Mucosa of gallbladder (tissue), 1 donor: ENCODE measurements at regions not wholly inside any gene's neighbourhood (a gene's known extent, or its start where the extent isn't known, plus 50 kb on each side); places are given as distances from the start of the nearest gene placed in this dataset.
"Not testable (repeated sequence)": the region's sequence is repeated elsewhere in the genome, so short reads cannot be mapped to it uniquely, and the experiment has no call there.

ENCODE experiments used
- DNase-seq: peaks from one replicate; pipeline ENCODE4 v3.0.0-alpha.2; 2020; ENCODE audit warnings: low spot score
- donor health status: DM: no; HTN: no; CAD: no.

- no peak for DNase-seq
Observed at GRCh38 chr15:39417366-39418134, 163.3 kb upstream of the THBS1 start.

- no peak for DNase-seq
Observed at GRCh38 chr15:39419651-39420050, 161.2 kb upstream of the THBS1 start.

DNA sequence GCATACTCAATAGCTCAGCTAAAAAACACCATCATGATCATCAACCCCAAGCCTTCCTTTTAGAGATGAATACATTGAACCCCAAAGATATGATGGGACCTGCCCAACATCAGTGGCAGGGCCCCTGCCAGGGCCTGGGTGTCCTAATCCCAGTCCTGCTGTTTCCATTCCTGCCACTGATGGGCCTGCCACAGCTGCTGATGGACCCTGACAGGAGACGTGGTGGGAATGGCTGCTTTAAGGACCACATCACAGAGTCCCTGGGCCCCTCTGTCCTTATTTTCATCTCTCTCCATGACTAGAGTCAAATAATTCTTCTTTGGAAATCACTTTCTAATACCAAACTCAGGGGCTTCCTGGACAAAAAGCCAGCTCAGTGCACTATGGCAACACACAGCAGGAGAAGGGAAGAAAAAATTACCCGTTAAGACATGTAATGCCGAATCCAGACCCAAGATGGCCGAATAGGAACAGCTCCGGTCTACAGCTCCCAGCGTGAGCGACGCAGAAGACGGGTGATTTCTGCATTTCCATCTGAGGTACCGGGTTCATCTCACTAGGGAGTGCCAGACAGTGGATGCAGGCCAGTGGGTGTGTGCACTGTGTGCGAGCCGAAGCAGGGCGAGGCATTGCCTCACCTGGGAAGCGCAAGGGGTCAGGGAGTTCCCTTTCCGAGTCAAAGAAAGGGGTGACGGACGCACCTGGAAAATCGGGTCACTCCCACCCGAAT, 160.6 kb upstream of the THBS1 start:
- DNase-seq, result not testable (repeated sequence)

DNA sequence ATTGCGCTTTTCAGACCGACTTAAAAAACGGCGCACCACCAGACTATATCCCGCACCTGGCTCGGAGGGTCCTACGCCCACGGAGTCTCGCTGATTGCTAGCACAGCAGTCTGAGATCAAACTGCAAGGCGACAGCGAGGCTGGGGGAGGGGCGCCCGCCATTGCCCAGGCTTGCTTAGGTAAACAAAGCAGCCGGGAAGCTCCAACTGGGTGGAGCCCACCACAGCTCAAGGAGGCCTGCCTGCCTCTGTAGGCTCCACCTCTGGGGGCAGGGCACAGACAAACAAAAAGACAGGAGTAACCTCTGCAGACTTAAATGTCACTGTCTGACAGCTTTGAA, 160.1 kb upstream of the THBS1 start:
- DNase-seq, result not testable (repeated sequence)

DNA sequence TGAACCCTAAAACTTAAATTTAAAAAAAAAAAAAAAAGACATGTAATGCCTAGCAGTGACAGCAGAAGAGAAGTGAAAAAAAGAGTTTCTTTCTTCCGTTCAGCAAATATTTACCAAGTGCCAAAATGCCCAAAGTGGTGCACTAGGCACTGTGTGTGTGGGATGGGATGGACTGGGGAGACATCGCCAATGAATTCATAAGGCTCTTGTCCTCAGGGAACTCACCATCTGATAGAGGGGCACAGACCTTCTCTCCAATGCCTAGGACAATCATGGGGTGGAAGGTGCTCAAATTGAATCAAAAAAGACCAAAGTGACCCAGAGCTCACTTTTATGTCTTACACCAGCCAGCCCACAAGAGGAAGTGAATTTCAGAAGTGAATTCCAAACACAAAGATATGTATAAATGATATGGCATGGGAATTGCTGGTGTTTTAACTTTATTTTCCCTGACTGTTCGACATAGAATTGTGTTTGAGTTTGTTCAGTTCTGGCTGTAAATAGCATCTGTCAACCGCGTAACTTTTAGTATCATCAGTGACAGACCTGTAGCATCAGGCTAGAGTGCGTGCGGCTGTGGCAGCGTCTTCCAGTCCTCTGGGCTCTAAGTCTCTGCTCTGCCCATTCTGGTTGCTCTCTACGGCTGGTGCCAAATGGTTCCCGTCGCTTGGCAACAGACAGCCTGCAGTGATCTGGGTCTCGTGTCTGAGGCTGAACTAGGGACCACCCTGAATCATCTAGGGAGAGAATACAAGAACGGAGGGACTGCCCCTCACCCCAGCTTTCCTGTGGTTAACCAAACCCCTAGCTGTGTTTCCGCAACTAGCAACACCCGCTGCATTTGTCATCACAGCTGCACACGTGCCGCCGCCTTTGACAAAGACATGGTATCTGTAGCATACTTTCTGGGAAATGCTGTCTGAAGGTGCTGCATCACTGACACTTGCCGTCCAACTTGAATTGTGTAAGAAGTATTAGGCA, 154.0 kb upstream of the THBS1 start:
- DNase-seq, result peak; percentile 29

GRCh38 chr15:39427705-39428104, 153.2 kb upstream of the THBS1 start:
- DNase-seq, result no peak

GRCh38 chr15:39429898-39430357, 151.0 kb upstream of the THBS1 start:
- no peak for DNase-seq

DNA sequence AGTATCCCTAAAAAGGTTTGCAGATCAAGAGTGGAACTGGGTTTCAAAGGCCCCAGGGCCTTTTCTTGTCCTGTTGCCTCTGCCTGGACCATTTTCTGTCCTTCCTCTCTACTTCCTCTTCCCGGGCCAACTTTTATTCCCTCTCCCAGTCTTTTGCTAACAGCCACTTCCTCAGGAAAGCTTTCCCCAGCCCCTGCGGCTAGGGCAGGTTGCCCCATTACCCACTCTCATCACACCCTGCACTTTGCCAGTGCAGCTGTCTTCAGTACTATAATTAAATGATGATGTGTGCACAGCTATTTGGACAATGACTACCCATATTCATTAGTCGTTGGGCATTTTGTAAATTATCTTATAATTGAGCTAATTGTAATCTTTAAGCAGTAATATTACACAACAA, 150.5 kb upstream of the THBS1 start:
- DNase-seq, result no peak

- DNase-seq, result no peak
Observed at GRCh38 chr15:39431376-39431775, 149.5 kb upstream of the THBS1 start.

GRCh38 chr15:39432026-39432425, 148.9 kb upstream of the THBS1 start:
- no peak for DNase-seq

GRCh38 chr15:39432912-39433348, 147.9 kb upstream of the THBS1 start:
- no peak for DNase-seq

- no peak for DNase-seq
Observed at GRCh38 chr15:39433376-39433775, 147.5 kb upstream of the THBS1 start.

DNA sequence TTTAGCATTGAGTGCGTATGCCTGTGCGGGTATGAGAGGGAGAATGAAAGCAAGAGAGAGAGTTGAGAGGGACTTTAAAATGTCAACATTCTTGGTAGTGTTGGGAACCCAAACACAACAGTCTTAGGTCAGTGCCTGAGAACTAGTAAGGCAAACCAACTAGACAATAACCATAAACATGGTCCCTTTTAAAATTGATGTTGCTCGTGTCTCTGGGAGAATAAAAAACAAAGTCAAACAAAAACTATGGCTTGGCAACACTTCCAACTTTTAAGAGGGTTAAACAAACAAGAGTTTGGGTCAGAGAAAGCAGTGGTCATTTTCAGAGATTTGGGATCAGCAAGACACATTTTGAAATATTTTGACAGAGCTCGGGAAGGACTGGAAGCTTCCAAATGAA, 146.7 kb upstream of the THBS1 start:
- no peak for DNase-seq

DNA sequence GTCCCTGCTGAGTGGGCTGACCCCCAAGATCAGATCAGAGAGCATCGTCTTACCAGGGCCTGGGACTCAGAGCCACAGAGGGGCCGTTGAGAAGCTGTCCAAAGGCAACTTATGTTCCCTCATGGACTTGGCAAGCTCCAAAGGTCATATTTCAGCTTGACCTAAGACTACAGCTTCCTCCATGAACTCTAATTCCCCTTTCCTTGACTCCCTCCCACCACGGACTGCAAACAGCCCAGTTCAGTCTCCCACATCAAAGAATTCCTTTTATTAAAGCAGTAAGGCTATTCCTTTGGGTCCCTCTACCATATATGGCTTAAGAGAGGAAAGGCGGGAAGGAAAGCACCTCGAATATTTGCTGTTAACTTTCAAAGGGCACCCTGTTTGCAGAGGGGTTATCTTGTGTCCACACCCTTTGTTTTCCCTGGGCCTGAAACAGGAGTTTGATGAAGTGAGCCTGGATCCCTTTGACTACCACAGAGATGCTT, 146.1 kb upstream of the THBS1 start:
- no peak for DNase-seq

DNA sequence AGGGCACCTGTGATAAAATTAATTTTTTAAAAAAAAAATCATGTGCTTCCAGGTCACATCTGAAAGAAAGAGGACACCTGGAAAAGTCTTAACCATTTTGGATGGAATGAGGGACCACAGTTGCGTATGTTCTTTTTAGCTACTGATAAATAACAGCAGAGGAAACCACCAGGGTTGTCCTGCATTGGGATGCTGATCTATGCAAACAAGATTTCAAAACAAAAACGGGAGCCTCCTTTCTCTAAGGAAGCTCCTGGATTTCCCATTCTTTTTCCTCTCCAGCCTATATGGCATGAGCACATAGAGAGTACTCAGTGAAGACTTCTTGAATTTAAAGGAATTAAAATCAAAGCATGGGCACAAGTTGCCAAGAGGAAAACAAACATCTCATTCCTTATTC, 145.6 kb upstream of the THBS1 start:
- no peak for DNase-seq

- DNase-seq, result no peak
Observed at GRCh38 chr15:39438260-39438659, 142.6 kb upstream of the THBS1 start.

GRCh38 chr15:39438799-39439592, 141.9 kb upstream of the THBS1 start:
- no peak for DNase-seq

GRCh38 chr15:39442898-39443297, 138.0 kb upstream of the THBS1 start:
- no peak for DNase-seq

DNA sequence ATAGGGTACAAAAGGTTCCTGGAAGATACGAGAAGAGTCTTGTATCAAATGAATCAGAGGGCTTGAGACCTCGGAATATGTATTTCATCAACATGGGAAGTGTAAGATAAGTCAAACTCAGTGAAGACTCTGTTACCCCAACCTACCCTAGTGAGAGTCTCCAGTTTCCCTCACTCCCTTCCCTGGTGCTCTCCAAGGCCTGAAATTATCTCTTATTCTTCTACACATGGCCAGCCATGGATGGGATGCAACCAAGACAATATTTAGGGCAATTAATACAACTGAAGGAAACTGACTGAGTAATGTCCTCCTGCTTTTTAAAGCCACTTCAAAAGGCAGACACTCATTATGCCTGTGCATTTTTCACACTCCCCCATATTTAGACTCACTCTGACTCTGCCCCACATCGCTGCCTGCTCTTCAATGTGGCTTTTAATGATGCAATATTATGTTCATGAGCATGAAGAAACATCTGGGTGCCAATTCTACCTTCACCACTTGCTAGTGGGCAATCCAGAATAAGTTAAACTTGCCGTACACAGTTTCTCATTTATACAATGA, 137.1 kb upstream of the THBS1 start:
- DNase-seq, result no peak

GRCh38 chr15:39444735-39445470, 136.0 kb upstream of the THBS1 start:
- DNase-seq, result no peak
